Loucy (cell line): ENCODE measurements at regions not wholly inside any gene's neighbourhood (a gene's known extent, or its start where the extent isn't known, plus 50 kb on each side); places are given as distances from the start of the nearest gene placed in this dataset.

Experiments
- H2AFZ ChIP-seq: fragments of 200-600 bp; sonication (generic); 2 replicates; pipeline ENCODE4 v1.6.0; 2016; ENCODE audit warnings: antibody characterized with exemption, mild to moderate bottlenecking, low read length, moderate library complexity
- H3F3A ChIP-seq: fragments of 200-600 bp; 2 replicates; pipeline ENCODE4 v1.6.0; 2016; ENCODE audit warnings: antibody characterized with exemption, low read depth, mild to moderate bottlenecking
- H3K27me3 ChIP-seq: fragments of 200-600 bp; sonication (generic); 2 replicates; pipeline ENCODE4 v1.6.1; 2014; ENCODE audit warnings: low read length, mild to moderate bottlenecking; ENCODE audit not compliant: insufficient read depth, poor library complexity, severe bottlenecking
- H3K36me3 ChIP-seq: fragments of 200-600 bp; sonication (generic); 2 replicates; pipeline ENCODE4 v1.6.1; 2016; ENCODE audit warnings: low read length; ENCODE audit not compliant: insufficient read depth
- H3K4me1 ChIP-seq: fragments of 200-600 bp; sonication (generic); 2 replicates; pipeline ENCODE4 v1.5.1; 2014; ENCODE audit warnings: low read length, mild to moderate bottlenecking; ENCODE audit not compliant: insufficient read depth, poor library complexity, severe bottlenecking
- H3K4me2 ChIP-seq: fragments of 200-600 bp; sonication (generic); 2 replicates; pipeline ENCODE4 v1.6.0; 2014; ENCODE audit warnings: antibody characterized with exemption, low read length, low read depth, mild to moderate bottlenecking; ENCODE audit not compliant: poor library complexity, severe bottlenecking
- H3K4me3 ChIP-seq: fragments of 200-600 bp; sonication (generic); 2 replicates; pipeline ENCODE4 v1.5.1; 2014; ENCODE audit warnings: low read length, mild to moderate bottlenecking, mixed read lengths; ENCODE audit not compliant: poor library complexity, severe bottlenecking
- H3K79me2 ChIP-seq: fragments of 200-600 bp; sonication (generic); 2 replicates; pipeline ENCODE4 v1.6.1; 2014; ENCODE audit warnings: low read length; ENCODE audit not compliant: insufficient read depth
- H3K9ac ChIP-seq: fragments of 200-600 bp; sonication (generic); 2 replicates; pipeline ENCODE4 v1.6.0; 2014; ENCODE audit warnings: mild to moderate bottlenecking, low read depth, low read length, moderate library complexity; ENCODE audit not compliant: poor library complexity, severe bottlenecking
- H3K9me2 ChIP-seq: fragments of 200-600 bp; sonication (generic); replicated peaks from 2 replicates; pipeline ENCODE4 v1.6.1; 2016; ENCODE audit warnings: low read depth, low read length, mixed read lengths
- H3K9me3 ChIP-seq: fragments of 200-600 bp; sonication (generic); 2 replicates; pipeline ENCODE4 v1.6.1; 2014; ENCODE audit warnings: mild to moderate bottlenecking, antibody characterized with exemption, low read length, low read depth; ENCODE audit not compliant: insufficient read depth
- H4K20me1 ChIP-seq: fragments of 200-600 bp; sonication (generic); 2 replicates; pipeline ENCODE4 v1.6.0; 2014; ENCODE audit warnings: antibody characterized with exemption, low read length, mild to moderate bottlenecking; ENCODE audit not compliant: insufficient read depth, poor library complexity, severe bottlenecking
- EZH2phosphoT487 ChIP-seq: fragments of 200-600 bp; IDR thresholded peaks from 2 replicates; pipeline ENCODE4 v1.6.1; 2018; ENCODE audit warnings: antibody characterized with exemption, mild to moderate bottlenecking, moderate library complexity, borderline replicate concordance
- TF ChIP-seq, protein P1 (sequence below): fragments of 200-600 bp; sonication (generic); conservative IDR thresholded peaks from 2 replicates; pipeline ENCODE4 v1.5.1; 2014; ENCODE audit warnings: mild to moderate bottlenecking, antibody characterized with exemption, low read length

GRCh38 chr13:90834700-90835099 lies 512.8 kb upstream of the MIR17HG start:
- Histone ChIP-seq H3K9ac (no peak overlapping the region), H3K27me3 (no peaks in the 10 kb centered on the region), H3K4me3 (no peak overlapping the region), H3K36me3 (no peaks in the 10 kb centered on the region), H3K4me1 (no peaks in the 10 kb centered on the region), H4K20me1 (no peaks in the 10 kb centered on the region), H2AFZ (no peak overlapping the region), H3K79me2 (no peaks in the 10 kb centered on the region), H3K9me3 (no peaks in the 10 kb centered on the region), H3F3A (no peaks in the 10 kb centered on the region), H3K4me2 (no peak overlapping the region), H3K9me2 (no peaks in the 10 kb centered on the region)
- TF ChIP-seq, protein P1, sequence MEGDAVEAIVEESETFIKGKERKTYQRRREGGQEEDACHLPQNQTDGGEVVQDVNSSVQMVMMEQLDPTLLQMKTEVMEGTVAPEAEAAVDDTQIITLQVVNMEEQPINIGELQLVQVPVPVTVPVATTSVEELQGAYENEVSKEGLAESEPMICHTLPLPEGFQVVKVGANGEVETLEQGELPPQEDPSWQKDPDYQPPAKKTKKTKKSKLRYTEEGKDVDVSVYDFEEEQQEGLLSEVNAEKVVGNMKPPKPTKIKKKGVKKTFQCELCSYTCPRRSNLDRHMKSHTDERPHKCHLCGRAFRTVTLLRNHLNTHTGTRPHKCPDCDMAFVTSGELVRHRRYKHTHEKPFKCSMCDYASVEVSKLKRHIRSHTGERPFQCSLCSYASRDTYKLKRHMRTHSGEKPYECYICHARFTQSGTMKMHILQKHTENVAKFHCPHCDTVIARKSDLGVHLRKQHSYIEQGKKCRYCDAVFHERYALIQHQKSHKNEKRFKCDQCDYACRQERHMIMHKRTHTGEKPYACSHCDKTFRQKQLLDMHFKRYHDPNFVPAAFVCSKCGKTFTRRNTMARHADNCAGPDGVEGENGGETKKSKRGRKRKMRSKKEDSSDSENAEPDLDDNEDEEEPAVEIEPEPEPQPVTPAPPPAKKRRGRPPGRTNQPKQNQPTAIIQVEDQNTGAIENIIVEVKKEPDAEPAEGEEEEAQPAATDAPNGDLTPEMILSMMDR = no peak
- TF ChIP-seq EZH2phosphoT487 = no peak

DNA sequence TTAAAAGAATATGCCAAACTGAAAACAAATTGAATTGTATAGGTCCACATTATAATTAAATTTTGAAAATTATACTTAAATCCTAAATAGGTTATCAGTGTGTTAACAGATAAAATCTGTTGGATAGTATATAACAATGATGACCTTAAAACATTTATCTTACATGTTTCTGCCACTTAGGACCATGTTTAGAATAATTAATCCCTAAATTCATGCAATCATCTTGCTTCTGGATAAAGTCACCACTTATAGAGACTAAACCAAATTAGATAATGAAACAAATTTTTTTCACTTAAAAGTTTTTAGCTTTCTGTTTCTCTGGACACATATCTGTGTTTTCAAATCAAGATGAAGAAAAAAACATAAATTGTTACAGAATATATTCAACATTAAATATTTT lies 511.7 kb upstream of the MIR17HG start:
- H3K79me2 ChIP-seq = no peaks in the 10 kb centered on the region
- H3K4me3 ChIP-seq = no peak overlapping the region
- H4K20me1 ChIP-seq = no peaks in the 10 kb centered on the region
- no peaks in the 10 kb centered on the region for H3K9me2 ChIP-seq
- no peaks in the 10 kb centered on the region for H3K4me1 ChIP-seq
- TF ChIP-seq, protein P1 = no peak
- TF ChIP-seq EZH2phosphoT487 = no peak
- H2AFZ ChIP-seq = no peak overlapping the region
- H3K9ac ChIP-seq = no peak overlapping the region
- no peaks in the 10 kb centered on the region for H3F3A ChIP-seq
- H3K27me3 ChIP-seq = no peaks in the 10 kb centered on the region
- no peaks in the 10 kb centered on the region for H3K9me3 ChIP-seq
- H3K36me3 ChIP-seq = no peaks in the 10 kb centered on the region
- H3K4me2 ChIP-seq = no peak overlapping the region

- no peaks in the 10 kb centered on the region for H3K79me2 ChIP-seq
- no peaks in the 10 kb centered on the region for H4K20me1 ChIP-seq
- TF ChIP-seq EZH2phosphoT487 = no peak
- TF ChIP-seq, protein P1 = no peak
- no peaks in the 10 kb centered on the region for H3F3A ChIP-seq
- H3K27me3 ChIP-seq = no peaks in the 10 kb centered on the region
- no peak overlapping the region for H3K4me3 ChIP-seq
- no peaks in the 10 kb centered on the region for H3K9me2 ChIP-seq
- no peak overlapping the region for H2AFZ ChIP-seq
- no peak overlapping the region for H3K4me2 ChIP-seq
- H3K9ac ChIP-seq = no peak overlapping the region
- no peaks in the 10 kb centered on the region for H3K36me3 ChIP-seq
- H3K4me1 ChIP-seq = no peaks in the 10 kb centered on the region
- H3K9me3 ChIP-seq = no peaks in the 10 kb centered on the region
These were observed 509.0 kb upstream of the MIR17HG start for GRCh38 chr13:90838317-90838960.
